GM12865 (cell line): ENCODE measurements at regions not wholly inside any gene's neighbourhood (a gene's known extent, or its start where the extent isn't known, plus 50 kb on each side); places are given as distances from the start of the nearest gene placed in this dataset.

Experiments
- DNase-seq: peaks from one replicate; pipeline ENCODE4 v3.0.0; 2010; ENCODE audit warnings: low read depth
- H3K4me3 ChIP-seq: 2 replicates; pipeline ENCODE4 v1.5.1; 2011; ENCODE audit warnings: mild to moderate bottlenecking, low read depth, low read length, control low read depth
- CTCF ChIP-seq: IDR thresholded peaks from 2 replicates; pipeline ENCODE4 v1.5.1; 2011; ENCODE audit warnings: low read length, control low read depth, low read depth, inconsistent platforms; ENCODE audit not compliant: insufficient read depth; ENCODE audit errors: missing control alignments

DNA sequence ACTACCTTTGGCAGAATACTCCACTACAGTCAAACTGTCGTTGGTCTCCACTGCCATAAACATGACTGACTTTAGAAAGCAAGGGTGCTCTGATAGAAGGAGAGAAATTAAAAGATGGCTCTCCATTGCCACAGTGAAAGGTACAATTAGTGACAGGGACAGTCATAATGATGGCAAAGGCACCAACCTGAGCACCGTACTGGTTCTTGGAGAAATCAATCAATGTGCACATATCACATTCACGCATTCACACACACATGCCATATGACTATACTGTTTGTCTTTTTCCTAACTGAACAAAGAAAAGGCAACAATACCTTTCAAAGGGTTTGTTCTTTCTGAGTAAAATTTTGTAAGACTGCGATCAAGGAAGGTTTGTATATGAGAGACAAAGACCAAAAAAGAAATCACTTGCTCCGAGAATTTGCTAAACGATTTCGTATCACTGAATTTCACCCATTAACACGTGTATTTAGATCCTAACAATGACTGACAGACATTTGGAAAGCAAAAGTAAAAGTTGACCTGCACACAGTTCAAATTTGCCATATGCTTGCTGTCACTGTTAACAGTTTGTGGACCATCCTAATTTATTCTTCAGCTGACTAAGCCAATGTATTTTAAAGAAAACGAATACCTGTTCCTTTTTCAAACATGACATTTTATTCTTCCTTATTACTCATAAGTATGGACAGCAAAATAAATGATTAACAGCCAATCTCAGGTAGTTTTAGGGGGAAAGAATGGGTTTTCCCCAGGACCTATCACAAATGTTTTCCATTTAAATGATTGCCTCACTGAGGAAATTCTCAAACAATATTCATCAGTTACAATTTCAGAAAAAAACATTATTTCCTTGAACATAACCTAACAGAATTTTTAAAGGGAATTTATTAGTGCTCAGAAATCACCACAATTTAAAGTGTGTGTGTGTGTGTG lies 644.4 kb downstream of the ZEB2 start:
- no peak for DNase-seq
- no peak overlapping the region for H3K4me3 ChIP-seq
- TF ChIP-seq CTCF, result no peak

GRCh38 chr2:143873886-143874285 lies 646.0 kb downstream of the ZEB2 start:
- H3K4me3 ChIP-seq, result no peak overlapping the region
- DNase-seq, result no peak
- no peak for TF ChIP-seq CTCF

GRCh38 chr2:143870696-143871095 lies 649.2 kb downstream of the ZEB2 start:
- no peak for DNase-seq
- no peak for TF ChIP-seq CTCF
- H3K4me3 ChIP-seq, result no peak overlapping the region

DNA sequence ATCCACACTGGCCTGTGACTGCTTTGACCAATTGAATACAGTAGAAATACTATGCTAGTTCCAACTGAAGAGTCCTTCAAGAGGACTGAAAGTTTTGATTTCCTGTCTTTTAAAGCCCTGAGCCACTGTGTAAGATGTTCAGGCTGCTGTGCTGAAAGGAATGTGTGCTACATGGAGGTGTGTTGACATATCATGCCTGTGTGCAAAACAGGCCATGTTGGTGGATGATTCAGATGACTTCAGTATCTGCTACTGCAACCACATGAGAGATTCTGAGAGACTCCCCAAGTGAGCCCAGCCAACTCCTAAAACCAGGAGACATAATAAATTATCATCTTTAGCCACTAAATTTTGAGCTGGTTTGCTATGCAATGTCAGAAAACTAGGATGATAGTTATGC lies 662.9 kb downstream of the ZEB2 start:
- TF ChIP-seq CTCF, result no peak
- H3K4me3 ChIP-seq, result no peak overlapping the region
- DNase-seq, result no peak

- TF ChIP-seq CTCF, result no peak
- no peak overlapping the region for H3K4me3 ChIP-seq
- peak; percentile 2 for DNase-seq
Measured at GRCh38 chr2:143852759-143853158, 667.2 kb downstream of the ZEB2 start.

DNA sequence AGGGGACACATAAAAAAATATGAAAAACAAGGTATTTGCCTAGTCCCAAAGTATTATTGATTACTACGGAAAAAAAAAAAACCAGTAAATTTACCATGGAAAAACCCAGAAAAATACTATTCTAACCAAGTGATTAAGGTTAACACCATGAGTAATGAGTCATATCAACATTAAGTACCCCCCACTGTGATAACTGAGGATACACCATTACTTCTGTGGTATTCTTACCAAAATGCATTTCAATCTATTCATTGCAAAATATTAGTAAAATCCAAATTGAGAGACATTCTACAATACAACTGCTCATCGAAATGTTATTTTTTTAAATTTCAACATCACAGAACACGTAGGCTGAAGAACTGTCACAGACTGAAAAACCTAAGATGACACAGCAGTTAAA lies 669.8 kb downstream of the ZEB2 start:
- no peak for DNase-seq
- H3K4me3 ChIP-seq, result no peak overlapping the region
- no peak for TF ChIP-seq CTCF

- no peak for DNase-seq
- TF ChIP-seq CTCF, result no peak
- H3K4me3 ChIP-seq, result no peak overlapping the region
Measured at GRCh38 chr2:143847257-143847656, 672.7 kb downstream of the ZEB2 start.
